ENCODE measurements at regions not wholly inside any gene's neighbourhood (a gene's known extent, or its start where the extent isn't known, plus 50 kb on each side); places are given as distances from the start of the nearest gene placed in this dataset.
"Not testable (repeated sequence)": the region's sequence is repeated elsewhere in the genome, so short reads cannot be mapped to it uniquely, and the experiment has no call there.

DNA sequence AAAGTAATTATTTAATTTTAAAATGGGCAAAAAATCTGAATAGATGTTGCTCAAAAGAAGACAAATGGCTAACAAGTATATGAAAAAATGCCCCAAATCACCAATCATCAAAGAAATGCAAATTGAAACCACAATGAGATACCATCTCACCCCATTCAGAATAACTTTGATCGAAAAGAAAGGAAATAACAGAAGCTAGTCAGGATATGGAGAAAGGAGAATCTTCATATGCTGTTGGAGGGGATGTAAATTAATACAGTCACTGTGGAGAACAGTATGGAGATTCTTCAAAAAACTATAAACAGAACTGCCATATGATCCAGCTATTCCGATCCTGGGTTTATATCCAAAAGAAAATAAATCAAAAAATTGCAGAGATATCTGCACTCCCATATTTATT, 418.5 kb upstream of the RGMB start:
- DNase-seq (ENCODE audit: low read depth in 2 of 2) = no peak

DNA sequence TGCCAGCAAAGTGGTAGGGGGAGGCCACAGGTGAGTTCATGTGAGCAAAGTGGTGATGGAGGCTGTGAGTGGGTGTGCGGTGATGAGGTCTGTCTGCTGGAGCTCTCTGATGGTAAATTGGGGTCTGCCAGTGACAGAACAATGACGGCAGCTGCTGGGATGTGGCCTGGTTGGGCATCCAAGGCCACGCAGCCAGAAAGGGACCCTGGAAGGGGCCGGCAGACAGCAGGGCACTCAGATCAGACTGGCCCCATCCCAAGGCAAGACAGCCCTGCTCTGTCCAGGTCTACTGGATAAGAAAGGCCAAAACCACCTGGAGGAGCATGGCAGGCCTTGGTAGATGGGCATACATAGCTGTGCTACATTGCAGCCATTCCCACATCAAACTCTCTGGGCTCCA, 412.9 kb upstream of the RGMB start:
- no peak for DNase-seq (ENCODE audit: low read depth in 2 of 2)

DNA sequence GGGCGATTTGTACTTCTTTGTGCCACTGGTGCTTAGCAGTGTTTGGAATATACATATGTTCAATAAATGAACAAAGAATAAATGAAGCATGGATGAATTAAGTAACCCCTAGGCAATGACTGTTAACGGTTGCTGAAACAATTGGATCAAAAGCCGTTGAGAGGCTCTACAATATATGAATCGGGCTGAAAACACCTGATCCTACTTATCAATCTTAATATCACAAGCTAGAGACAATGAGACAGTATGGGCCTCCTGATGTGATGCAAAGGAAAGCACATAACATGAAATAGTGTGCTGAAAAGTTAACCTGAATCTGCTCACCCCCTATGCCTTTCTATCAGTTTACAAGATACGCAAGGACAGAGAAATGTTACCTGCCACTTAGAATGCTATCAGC, 410.3 kb upstream of the RGMB start:
- DNase-seq (ENCODE audit: low read depth in 2 of 2) = no peak

DNA sequence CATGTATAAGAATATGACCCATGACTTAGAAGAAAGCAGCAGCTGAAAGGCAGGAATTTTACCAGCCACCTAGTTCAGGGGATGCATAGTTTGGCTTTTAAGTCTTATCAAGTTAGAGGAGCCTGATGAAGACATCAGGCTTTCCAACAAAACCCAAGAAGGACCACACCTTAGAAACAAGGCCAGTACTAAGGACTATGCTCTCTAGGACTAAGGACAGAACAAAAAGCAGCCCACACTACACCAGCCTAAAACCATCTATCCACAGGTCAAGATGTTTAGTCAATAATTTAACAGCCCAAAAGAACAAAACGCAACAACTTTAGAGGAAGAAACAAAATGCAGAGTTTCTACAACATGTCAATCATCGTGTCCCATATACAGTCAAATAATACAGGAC, 408.9 kb upstream of the RGMB start:
- DNase-seq (ENCODE audit: low read depth in 2 of 2) = no peak

DNA sequence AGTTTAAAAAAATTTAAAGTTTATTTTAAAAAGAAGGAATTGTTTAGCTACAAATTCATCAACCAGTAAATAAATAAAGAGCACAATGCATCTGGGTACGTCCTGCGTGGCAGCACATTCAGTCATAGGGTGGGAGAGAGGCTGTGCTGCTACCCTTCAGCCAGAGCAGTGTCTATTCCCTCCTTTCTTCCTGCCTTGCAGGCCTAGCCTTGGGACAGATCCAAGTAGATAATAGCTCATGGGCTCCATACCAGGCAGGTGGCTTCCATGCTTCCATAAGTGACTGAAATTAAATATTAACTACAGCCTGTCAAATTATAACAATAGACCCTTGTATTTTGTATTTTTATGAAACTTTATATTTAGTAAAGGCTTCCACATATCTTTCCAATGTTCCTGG, 408.3 kb upstream of the RGMB start:
- DNase-seq (ENCODE audit: low read depth in 2 of 2) = no peak

DNA sequence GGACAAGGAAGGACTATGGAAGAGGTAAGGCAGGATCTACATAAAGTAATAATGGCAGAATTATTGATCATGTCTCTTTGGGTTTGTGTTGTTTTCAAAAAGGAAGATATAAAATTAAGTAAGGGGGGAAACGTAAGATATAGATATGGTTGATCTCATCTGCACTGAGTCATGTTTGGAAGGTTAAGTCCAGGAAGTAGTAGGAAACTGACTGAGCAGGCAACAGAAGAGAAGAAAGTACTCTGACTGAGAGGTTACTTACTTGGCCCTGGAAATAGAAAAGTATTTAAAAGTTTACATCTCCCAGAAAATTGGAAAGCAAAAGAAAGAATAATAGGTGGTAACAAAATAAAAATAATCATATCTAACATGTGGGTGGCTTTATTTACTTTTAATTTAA, 405.3 kb upstream of the RGMB start:
- no peak for DNase-seq (ENCODE audit: low read depth in 2 of 2)

DNA sequence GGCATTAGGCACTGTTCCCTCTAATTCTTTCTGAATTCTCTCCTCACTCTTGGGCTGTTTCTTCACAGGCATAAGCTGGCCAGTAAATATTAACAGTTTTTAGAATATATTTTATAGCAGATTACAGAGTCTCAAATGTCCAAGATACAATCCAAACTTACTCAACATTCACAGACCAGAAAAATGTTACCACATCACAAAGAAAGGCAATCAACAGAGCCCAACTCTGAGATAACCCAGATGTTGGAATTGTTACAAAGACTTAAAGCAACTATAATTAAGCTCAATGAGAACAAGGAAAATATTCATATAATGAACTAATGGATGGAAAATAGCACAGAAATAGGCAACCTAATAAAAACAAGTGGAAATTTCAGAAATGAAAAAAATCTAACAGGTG, 401.1 kb upstream of the RGMB start:
- no peak for DNase-seq (ENCODE audit: low read depth in 2 of 2)

DNA sequence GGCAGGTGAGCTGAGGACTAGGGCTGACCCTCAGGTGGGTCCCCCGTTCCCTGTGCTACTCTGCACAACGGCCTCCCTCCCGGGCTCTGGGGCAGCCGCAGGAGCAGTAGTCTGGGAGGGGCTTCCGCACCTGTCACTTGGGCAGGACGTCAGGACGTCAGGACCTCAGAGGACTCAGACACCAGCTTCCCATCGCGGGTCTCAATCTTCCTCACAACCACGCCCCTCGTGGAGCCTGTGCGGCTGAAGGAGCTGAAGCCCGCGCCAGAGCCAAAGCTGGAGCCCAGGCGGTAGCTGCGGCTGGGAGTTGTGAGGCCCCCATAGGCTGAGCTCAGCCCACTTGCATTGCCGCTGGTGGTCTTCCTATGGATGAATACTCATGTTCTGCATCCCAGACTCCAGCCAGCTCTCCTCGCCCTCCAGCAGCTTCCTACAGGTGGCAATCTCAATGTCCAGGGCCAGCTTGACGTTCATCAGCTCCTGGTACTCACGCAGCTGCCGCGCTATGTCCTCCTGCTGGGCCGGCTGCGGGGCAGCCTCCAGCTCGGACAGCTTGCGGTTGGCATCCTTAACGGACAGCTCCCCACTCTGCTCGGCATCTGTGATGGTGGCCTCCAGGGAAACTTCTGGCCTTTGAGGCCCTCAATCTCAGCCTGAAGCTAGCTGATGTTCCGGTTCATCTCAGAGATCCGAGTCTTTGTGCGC, 381.4 kb upstream of the RGMB start:
- DNase-seq (ENCODE audit: low read depth in 2 of 2) = no peak

DNA sequence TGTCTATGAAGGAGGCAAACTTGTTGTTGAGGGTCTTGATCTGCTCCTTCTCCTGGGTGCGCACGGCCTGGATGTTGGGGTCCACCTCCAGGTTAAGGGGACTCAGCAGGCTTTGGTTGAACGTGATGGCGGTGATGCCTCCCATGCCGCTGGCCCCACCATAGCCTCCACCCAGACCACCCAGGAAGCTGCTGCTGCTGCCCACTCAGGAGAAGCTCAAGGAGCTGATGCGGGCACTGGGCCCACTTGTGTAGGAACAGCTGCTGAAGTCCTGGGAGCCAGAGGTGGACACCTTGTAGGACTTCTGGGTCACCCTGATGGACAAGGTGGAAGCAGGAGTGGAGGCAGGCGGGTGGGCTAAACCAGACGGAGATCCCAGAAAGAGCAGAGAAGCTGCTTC, 380.3 kb upstream of the RGMB start:
- not testable (repeated sequence) for DNase-seq (ENCODE audit: low read depth in 2 of 2)

DNA sequence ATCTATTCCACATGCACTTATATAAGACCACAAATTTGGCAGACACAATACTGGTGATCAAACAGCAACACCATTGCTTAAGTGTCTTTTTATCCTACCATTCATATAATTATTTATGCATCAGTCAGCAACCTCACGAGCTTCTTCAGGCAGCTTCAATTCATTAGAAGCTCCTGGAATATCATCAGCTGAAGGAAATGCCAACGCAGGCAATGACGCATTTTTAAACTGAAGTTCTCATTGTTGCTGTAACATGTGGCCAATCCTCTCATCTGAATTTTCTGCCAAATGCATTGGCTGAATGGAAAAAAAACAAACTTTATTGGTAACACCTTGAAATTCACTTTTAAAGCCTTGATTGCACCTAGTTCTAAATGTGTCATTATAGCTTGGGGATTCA, 376.4 kb upstream of the RGMB start:
- no peak for DNase-seq (ENCODE audit: low read depth in 2 of 2)

DNA sequence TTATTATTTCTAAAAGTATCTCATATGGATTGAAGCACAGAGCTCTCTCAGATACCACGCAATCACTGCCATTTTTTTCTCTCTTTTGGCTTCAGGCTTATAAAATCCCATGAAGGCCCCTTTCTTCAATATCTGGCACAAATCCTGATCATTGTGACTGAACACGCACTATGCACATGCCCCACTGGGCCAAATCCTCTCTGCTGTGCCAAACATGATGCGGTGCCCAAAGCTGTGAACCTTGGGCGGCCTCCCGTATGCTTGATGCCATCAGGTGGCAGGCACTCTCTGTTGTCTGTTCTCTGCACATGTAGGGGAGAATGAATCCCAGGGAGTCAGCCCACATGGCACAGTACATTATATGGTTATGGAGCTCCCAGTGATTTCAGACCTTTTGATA, 375.0 kb upstream of the RGMB start:
- no peak for DNase-seq (ENCODE audit: low read depth in 2 of 2)

DNA sequence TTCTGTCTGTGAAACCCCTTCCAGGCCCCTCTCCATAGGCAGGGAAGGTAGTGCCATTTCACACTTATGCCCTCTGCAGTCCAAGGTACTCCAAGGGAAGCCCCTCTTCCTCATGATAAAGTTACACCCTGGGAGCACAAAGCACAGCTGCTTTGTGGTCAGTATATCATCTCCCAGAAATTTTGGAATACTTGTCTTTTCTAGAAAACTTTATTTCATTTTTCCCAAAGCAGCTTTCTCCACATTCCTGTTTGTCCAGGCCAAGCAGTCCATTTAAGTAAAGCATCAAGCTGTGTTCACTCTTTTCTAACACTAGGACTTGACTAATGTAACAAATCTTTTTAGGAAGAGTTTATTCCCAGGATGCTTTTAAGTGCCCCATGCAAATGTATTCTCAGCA, 371.8 kb upstream of the RGMB start:
- DNase-seq (ENCODE audit: low read depth in 2 of 2) = no peak

DNA sequence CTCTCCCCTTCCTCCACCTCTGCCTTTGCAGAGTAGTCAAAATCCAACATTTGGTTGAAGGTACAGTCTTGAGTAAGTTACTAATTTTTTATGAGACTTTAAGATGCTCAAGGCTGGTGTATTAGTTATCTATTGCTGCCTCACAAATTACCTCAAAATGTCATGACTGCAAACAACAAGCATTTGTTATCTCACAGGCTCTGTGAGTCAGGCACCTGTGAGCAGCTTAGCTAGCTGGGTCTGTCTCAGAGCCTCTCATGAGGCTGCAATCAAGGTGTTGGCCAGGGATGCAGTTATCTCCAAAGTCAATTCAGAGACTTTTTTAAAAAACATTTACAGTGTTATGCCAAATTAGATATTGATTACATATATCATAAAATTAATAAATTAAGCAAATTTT, 371.3 kb upstream of the RGMB start:
- no peak for DNase-seq (ENCODE audit: low read depth in 2 of 2)

DNA sequence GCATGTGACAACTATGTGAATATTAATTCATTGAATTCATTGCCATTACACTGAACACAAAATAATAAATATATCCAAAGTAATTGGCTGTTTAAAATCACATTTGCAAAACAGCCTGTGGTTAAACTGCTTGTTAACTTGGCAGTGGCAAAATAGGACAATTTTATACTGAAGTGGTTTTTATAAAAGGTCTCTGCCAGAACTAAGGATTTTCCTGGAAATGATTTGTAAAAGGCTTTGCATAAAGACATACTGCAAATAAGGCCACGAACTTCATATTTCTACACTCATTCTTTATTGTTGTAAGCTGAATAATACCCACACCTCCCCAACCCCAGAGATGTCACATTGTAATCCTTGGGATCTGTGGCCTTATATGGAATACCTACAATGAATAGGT, 370.3 kb upstream of the RGMB start:
- DNase-seq (ENCODE audit: low read depth in 2 of 2) = no peak

DNA sequence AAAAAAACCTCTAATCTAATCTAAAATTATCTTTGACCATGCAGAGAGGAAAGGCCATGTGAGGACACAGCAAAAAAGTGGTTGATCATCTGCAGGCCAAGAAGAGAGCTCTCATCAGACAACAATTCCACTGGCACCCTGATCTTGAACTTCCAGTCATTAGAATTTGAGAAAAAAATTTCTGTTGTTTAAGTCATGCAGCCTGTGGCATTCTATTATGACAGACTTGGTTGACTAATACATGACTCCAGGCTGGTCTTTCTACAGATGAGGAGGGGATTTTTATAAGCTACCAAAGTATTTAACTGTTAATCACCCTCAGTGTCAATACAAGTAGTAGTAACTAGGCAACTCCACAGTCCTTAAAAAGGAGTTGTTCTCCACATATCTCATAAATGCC, 358.5 kb upstream of the RGMB start:
- no peak for DNase-seq (ENCODE audit: low read depth in 2 of 2)

DNA sequence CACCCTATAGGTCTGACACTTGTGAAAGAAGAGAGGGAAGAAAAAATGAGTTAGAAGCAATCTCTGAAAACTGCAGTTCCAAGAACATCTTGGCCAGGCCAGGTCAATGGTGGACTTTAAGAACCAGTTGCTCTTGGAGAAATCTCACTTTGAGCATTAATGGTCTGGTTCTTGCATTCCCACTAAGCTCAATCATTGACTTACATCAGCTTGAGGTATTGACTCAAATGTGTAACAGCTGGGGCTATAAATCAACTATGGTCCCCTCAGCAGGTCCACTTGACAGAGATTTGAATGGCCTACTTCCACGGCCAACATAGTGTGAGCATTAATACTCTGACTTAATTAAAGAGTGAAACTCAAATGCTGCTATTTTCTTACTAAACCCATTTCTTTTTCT, 357.8 kb upstream of the RGMB start:
- no peak for DNase-seq (ENCODE audit: low read depth in 2 of 2)

DNA sequence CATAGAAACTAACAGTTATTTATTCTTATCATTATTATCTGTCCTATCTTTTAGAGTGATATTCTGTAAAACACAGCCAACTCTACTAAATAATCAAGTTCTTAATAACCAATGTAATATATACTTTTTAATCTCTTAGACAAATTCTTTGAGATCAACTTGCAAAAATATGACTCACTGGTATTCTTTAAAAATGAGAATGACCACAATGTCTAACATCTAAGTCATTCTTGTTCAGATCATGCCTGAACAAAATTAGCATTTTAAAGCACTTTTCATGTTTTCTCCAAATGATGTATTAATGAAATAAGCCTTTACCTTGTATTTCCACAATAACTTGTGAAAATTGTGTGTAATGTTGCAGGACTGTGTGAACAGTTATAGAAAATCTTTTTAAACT, 356.9 kb upstream of the RGMB start:
- DNase-seq (ENCODE audit: low read depth in 2 of 2) = no peak

DNA sequence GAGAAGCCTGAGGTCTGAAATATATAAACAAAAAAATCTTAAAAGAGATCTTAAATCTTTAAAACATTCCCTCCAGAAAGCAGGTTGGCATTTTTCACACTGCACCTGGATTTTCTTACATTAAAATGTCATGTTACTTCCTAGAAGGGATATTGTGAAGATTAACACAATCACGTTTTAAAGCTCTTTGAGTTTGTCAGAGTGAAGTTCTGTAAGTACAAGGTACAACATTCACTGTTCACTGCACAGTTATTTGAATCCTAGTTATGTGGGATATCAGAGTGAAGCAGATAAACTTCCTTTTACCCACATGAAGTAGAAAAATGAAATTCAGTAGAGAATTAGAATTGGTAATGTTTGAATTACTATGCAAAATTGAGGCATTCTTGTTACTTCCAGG, 353.6 kb upstream of the RGMB start:
- DNase-seq (ENCODE audit: low read depth in 2 of 2) = no peak

DNA sequence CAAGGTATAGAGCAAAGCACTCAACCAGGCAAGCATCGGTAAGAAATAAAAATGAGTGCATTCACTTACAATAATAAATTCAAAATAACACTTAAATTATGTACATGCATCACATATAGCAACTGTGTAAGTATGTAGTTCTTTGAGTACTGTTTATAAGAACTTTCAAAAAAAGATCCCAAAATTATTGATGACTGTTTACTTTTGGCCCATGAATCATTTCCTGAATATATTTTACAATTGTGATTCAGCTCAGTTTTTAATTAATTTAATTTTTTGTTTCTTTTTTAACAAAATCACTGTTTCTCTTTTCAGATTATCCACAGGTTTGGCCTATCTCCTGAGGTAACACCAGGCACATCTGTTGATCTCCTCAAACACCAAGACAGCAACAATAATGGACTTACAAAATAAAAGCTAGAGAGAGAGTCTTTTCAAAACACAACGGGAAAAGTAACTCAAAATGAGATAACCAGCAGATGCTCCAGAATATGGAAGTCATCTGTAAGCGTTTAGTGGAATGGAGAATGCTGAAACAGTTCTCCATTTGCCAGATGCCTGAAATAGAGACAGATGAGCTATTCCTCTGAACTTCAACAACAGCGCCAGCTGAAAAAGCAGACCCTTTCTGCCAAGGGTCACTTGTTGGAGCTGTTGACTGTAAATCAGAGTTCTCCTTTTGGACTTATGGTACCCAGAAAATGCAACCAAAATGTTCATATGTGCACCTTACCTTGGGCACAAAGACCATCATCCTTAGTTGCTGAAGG, 348.6 kb upstream of the RGMB start:
- no peak for DNase-seq (ENCODE audit: low read depth in 2 of 2)

DNA sequence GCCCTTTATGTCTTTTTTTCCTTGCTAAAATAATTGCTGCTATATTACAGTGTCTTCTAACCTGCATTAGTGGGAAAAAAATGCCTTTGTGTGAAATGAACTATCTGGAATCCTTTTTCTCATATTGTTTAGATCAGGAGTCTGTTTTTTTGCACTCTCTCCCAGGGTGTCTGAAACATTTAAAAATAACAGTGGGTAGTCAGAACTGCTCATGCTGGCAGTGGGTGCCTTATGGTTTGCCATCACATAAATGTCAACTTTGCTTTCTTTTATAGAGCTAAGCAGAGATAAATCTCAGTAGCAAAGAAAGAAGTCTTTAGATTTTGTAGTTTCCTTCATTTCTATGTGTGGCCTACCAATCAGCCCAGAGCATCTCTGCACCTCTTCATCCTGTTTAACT, 347.8 kb upstream of the RGMB start:
- DNase-seq (ENCODE audit: low read depth in 2 of 2) = no peak

DNA sequence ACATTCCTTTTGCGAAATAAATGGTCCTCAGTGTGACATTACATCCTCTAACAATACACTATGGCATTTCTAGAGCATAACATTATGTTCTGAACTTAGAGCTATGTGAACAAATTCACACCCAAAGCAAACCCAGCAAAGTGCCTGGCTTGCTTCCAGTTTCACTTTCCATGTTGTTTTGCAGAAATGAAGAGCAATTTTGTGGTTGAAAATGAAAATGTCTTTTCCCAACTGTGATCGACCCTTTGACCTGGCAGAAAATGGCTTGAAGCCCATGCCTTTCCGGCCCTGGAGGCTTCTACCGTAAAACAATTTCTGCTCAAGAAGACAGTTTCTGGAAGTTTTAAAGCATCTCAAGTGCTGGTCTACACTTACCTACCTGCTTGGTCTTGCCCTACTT, 344.7 kb upstream of the RGMB start:
- no peak for DNase-seq (ENCODE audit: low read depth in 2 of 2)

DNA sequence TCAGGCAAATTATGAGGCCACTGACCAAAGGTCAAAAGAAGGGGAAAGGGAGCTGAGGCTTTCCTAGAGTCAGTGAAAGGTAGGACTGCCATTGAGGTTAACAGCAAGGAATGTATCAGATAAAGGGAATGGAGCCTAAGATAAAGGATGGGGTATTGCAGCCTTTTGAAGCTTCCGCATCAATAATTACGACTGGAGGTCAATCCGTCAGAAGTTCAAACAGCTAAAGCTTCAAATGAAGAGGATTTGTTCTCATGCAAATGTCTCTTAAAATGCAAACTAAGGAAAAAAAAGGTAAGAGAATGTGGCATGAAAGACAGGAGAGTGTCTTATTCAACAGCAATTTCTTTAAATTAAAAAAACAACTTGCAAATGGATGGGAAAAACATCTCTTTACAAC, 341.1 kb upstream of the RGMB start:
- no peak for DNase-seq (ENCODE audit: low read depth in 2 of 2)

DNA sequence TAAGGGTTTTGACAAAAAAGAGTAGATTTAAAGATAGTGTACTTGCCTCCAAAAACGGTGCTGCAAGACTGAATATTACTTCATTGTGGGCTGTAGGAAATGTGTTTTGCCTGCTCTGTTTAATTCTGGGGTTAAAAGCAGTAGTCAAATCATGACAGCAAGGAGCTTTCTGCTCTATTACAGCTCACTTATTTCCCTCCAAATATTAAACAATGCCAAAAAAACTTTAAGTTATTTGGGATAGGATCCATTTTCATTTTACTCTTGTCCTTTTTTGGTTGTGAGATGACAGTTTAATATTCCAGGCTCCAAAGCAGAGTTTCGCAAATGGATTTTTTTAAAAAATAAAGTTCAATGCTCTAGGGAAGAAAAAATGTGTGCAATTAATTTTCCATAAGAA, 340.4 kb upstream of the RGMB start:
- DNase-seq (ENCODE audit: low read depth in 2 of 2) = no peak

DNA sequence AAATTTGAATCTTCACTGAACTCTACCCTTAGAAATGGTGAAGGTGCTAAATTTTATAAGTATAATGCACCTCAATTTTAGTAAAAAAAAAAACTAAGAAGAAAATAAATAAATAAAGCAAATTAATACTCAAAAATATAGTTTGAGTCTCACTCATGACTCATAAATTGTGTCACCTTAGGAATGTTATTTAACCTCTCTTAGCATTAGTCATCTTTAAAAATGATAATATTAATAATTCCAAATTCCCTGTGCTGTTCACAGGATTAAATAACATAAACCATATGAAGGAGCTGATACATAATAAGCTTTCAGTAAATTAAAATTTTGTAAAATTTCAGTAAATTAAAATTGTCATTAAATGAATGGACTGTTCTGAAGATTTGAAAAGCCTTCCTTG, 339.8 kb upstream of the RGMB start:
- DNase-seq (ENCODE audit: low read depth in 2 of 2) = no peak

Data from stimulated activated CD8-positive, alpha-beta memory T cell treated with anti-CD3 and anti-CD28 coated beads, Interleukin-2, amount 100 ng/mL, for 48 hours (primary cell).